Activated naive CD8-positive, alpha-beta T cell (primary cell): ENCODE measurements at regions not wholly inside any gene's neighbourhood (a gene's known extent, or its start where the extent isn't known, plus 50 kb on each side); places are given as distances from the start of the nearest gene placed in this dataset.
"Not testable (repeated sequence)": the region's sequence is repeated elsewhere in the genome, so short reads cannot be mapped to it uniquely, and the experiment has no call there.

ENCODE experiments used
- H3K27ac Mint-ChIP-seq: one replicate; pipeline ENCODE4 v1.8.0; 2021; ENCODE audit warnings: mixed read lengths
- H3K27me3 Mint-ChIP-seq: one replicate; pipeline ENCODE4 v1.8.0; 2021; ENCODE audit warnings: mixed read lengths
- H3K36me3 Mint-ChIP-seq: one replicate; pipeline ENCODE4 v1.8.0; 2021; ENCODE audit warnings: mixed read lengths
- H3K4me1 Mint-ChIP-seq: one replicate; pipeline ENCODE4 v1.8.0; 2021; ENCODE audit warnings: low read depth, mixed read lengths
- H3K4me3 Mint-ChIP-seq: one replicate; pipeline ENCODE4 v1.8.0; 2021; ENCODE audit warnings: mild to moderate bottlenecking, mixed read lengths
- H3K9me3 Mint-ChIP-seq: one replicate; pipeline ENCODE4 v1.8.0; 2021; ENCODE audit warnings: low read depth, mixed read lengths

- no peaks in the 10 kb centered on the region for H3K36me3 Mint-ChIP-seq
- peaks cover 44% of the 10 kb centered on the region for H3K4me1 Mint-ChIP-seq
- no peak overlapping the region for H3K27ac Mint-ChIP-seq
- no peak overlapping the region for H3K4me3 Mint-ChIP-seq
- no peaks in the 10 kb centered on the region for H3K27me3 Mint-ChIP-seq
- H3K9me3 Mint-ChIP-seq, result no peaks in the 10 kb centered on the region
Observed at GRCh38 chr16:85446951-85447692, 166.0 kb upstream of the GSE1 start.

- no peaks in the 10 kb centered on the region for H3K36me3 Mint-ChIP-seq
- H3K9me3 Mint-ChIP-seq, result no peaks in the 10 kb centered on the region
- H3K27ac Mint-ChIP-seq, result no peak overlapping the region
- peak overlapping the region; percentile 9 for H3K4me3 Mint-ChIP-seq
- peaks cover 46% of the 10 kb centered on the region for H3K4me1 Mint-ChIP-seq
- no peaks in the 10 kb centered on the region for H3K27me3 Mint-ChIP-seq
Observed at GRCh38 chr16:85447693-85448313, 165.3 kb upstream of the GSE1 start.

GRCh38 chr16:85448557-85449190 is 164.4 kb upstream of the GSE1 start:
- Mint-ChIP-seq H3K4me3 (peak overlapping the region; percentile 57), H3K36me3 (no peaks in the 10 kb centered on the region), H3K4me1 (peaks cover 51% of the 10 kb centered on the region), H3K27ac (no peak overlapping the region), H3K9me3 (no peaks in the 10 kb centered on the region), H3K27me3 (no peaks in the 10 kb centered on the region)

- Mint-ChIP-seq H3K9me3 (no peaks in the 10 kb centered on the region), H3K27me3 (no peaks in the 10 kb centered on the region), H3K27ac (peak overlapping the region; percentile 34), H3K36me3 (no peaks in the 10 kb centered on the region), H3K4me3 (peak overlapping the region; percentile 57), H3K4me1 (peaks cover 51% of the 10 kb centered on the region)
Observed at GRCh38 chr16:85449191-85449884, 163.8 kb upstream of the GSE1 start.

GRCh38 chr16:85449885-85450245 is 163.3 kb upstream of the GSE1 start:
- Mint-ChIP-seq H3K36me3 (no peaks in the 10 kb centered on the region), H3K27me3 (no peaks in the 10 kb centered on the region), H3K9me3 (no peaks in the 10 kb centered on the region), H3K4me3 (peak overlapping the region; percentile 20), H3K4me1 (peaks cover 51% of the 10 kb centered on the region), H3K27ac (peak overlapping the region; percentile 34)

- H3K27ac Mint-ChIP-seq, H3K9me3 Mint-ChIP-seq, H3K4me3 Mint-ChIP-seq, H3K27me3 Mint-ChIP-seq, H3K36me3 Mint-ChIP-seq: not testable (repeated sequence)
- peaks cover 50% of the 10 kb centered on the region for H3K4me1 Mint-ChIP-seq
Observed at GRCh38 chr16:85451142-85451541, 162.0 kb upstream of the GSE1 start.

GRCh38 chr16:85451641-85452363 is 161.3 kb upstream of the GSE1 start:
- H3K4me3 Mint-ChIP-seq, result no peak overlapping the region
- no peaks in the 10 kb centered on the region for H3K9me3 Mint-ChIP-seq
- no peak overlapping the region for H3K27ac Mint-ChIP-seq
- H3K27me3 Mint-ChIP-seq, result no peaks in the 10 kb centered on the region
- H3K4me1 Mint-ChIP-seq, result peaks cover 48% of the 10 kb centered on the region
- H3K36me3 Mint-ChIP-seq, result no peaks in the 10 kb centered on the region

- no peaks in the 10 kb centered on the region for H3K27me3 Mint-ChIP-seq
Observed at GRCh38 chr16:85452364-85453193, 160.5 kb upstream of the GSE1 start.

GRCh38 chr16:85453194-85453678 is 159.9 kb upstream of the GSE1 start:
- Mint-ChIP-seq H3K36me3 (no peaks in the 10 kb centered on the region), H3K27ac (no peak overlapping the region), H3K9me3 (no peaks in the 10 kb centered on the region), H3K27me3 (no peaks in the 10 kb centered on the region), H3K4me3 (no peak overlapping the region), H3K4me1 (peaks cover 36% of the 10 kb centered on the region)

More at GRCh38 chr16:85452364-85453193, 160.5 kb upstream of the GSE1 start:
- H3K4me1 Mint-ChIP-seq, result peaks cover 42% of the 10 kb centered on the region
- no peak overlapping the region for H3K4me3 Mint-ChIP-seq
- no peaks in the 10 kb centered on the region for H3K9me3 Mint-ChIP-seq
- no peaks in the 10 kb centered on the region for H3K36me3 Mint-ChIP-seq
- H3K27ac Mint-ChIP-seq, result no peak overlapping the region

GRCh38 chr16:85453703-85454102 is 159.4 kb upstream of the GSE1 start:
- Mint-ChIP-seq H3K9me3 (no peaks in the 10 kb centered on the region), H3K4me3 (no peak overlapping the region), H3K4me1 (peaks cover 32% of the 10 kb centered on the region), H3K27ac (no peak overlapping the region), H3K36me3 (no peaks in the 10 kb centered on the region), H3K27me3 (no peaks in the 10 kb centered on the region)

- H3K4me3 Mint-ChIP-seq, result no peak overlapping the region
- no peak overlapping the region for H3K27ac Mint-ChIP-seq
- no peaks in the 10 kb centered on the region for H3K9me3 Mint-ChIP-seq
- no peaks in the 10 kb centered on the region for H3K36me3 Mint-ChIP-seq
- H3K27me3 Mint-ChIP-seq, result no peaks in the 10 kb centered on the region
- peaks cover 28% of the 10 kb centered on the region for H3K4me1 Mint-ChIP-seq
Observed at GRCh38 chr16:85454171-85454872, 158.8 kb upstream of the GSE1 start.

- Mint-ChIP-seq H3K9me3 (no peaks in the 10 kb centered on the region), H3K4me3 (no peak overlapping the region), H3K36me3 (no peaks in the 10 kb centered on the region), H3K4me1 (peaks cover 23% of the 10 kb centered on the region), H3K27me3 (no peaks in the 10 kb centered on the region), H3K27ac (no peak overlapping the region)
Observed at GRCh38 chr16:85455534-85455933, 157.6 kb upstream of the GSE1 start.

GRCh38 chr16:85457366-85457765 is 155.8 kb upstream of the GSE1 start:
- peaks cover 16% of the 10 kb centered on the region for H3K4me1 Mint-ChIP-seq
- no peak overlapping the region for H3K4me3 Mint-ChIP-seq
- no peaks in the 10 kb centered on the region for H3K9me3 Mint-ChIP-seq
- no peaks in the 10 kb centered on the region for H3K36me3 Mint-ChIP-seq
- H3K27me3 Mint-ChIP-seq, result peaks cover 1% of the 10 kb centered on the region
- H3K27ac Mint-ChIP-seq, result no peak overlapping the region
